ENCODE measurements at regions not wholly inside any gene's neighbourhood (a gene's known extent, or its start where the extent isn't known, plus 50 kb on each side); places are given as distances from the start of the nearest gene placed in this dataset.

GRCh38 chr11:42647993-42648392, 663.8 kb upstream of the API5 start (continued):
- no peak for TF ChIP-seq PAX8 (CRISPR knock-in tag; IDR thresholded peaks at IDR 0.05; ENCODE audit: borderline replicate concordance)
- TF ChIP-seq IKZF1 (IDR thresholded peaks at IDR 0.05), result no peak

GRCh38 chr11:42651621-42652020, 660.2 kb upstream of the API5 start:
- DNase-seq (ENCODE audit: low spot score), result no peak
- Histone ChIP-seq H3K4me1 (ENCODE audit: insufficient read depth, low read length) (no peaks in the 10 kb centered on the region), H3K4me3 (replicated peaks in 1 of 3; ENCODE audit: insufficient read depth in 1 of 3, low read depth in 2 of 3, low read length in 3 of 3) (no peak overlapping the region), H3K27me3 (ENCODE audit: control insufficient read depth in 1 of 2, insufficient read depth in 2 of 2, low read length in 2 of 2) (no peaks in the 10 kb centered on the region), H3K36me3 (replicated peaks in 1 of 2; ENCODE audit: control insufficient read depth in 1 of 2, insufficient read depth in 2 of 2, low read length in 2 of 2) (no peaks in the 10 kb centered on the region), H4K20me1 (ENCODE audit: insufficient read depth, low read length) (no peaks in the 10 kb centered on the region), H3K9ac (ENCODE audit: insufficient read depth, low read depth, low read length) (no peak overlapping the region), H3K79me2 (ENCODE audit: insufficient read depth, low read length) (no peaks in the 10 kb centered on the region), H2AFZ (ENCODE audit: low read length) (no peak overlapping the region), H3K9me3 (ENCODE audit: low read length) (0 out of 2 replicates have a peak, but pooled peaks cover 2% of the 10 kb centered on the region), H3K27ac (ENCODE audit: extremely low read length, insufficient read depth, low read length) (no peak overlapping the region), H3K4me2 (ENCODE audit: low read depth, low read length) (no peak overlapping the region)
- ChIA-PET POLR2A (no interaction called here), CTCF (ENCODE audit: low intra/inter-chr PET ratio, low total read pairs) (no interaction called here)
- no TSS peak for BruUV-seq (replicated peaks)
- FAIRE-seq, result no peak
- ATAC-seq, result no peak
- intact Hi-C loops (cut with micrococcal nuclease; ENCODE audit: unreplicated experiment) (no loop called here), in situ Hi-C loops (cut with HindIII; ENCODE audit: extremely low pct_ligation_motif_present, low pct_unique_long_range_greater_than_20kb) (no loop called here)
- TF ChIP-seq POLR2AphosphoS5 (IDR thresholded peaks at IDR 0.05; ENCODE audit: low read depth, low read length), result no peak

- no peak overlapping the region for H3K4me3 ChIP-seq (replicated peaks in 1 of 3; ENCODE audit: insufficient read depth in 1 of 3, low read depth in 2 of 3, low read length in 3 of 3)
- ChIA-PET POLR2A (no interaction called here), CTCF (ENCODE audit: low intra/inter-chr PET ratio, low total read pairs) (no interaction called here)
- ATAC-seq (no peak), DNase-seq (ENCODE audit: low spot score) (no peak), FAIRE-seq (no peak)
- no peaks in the 10 kb centered on the region for H4K20me1 ChIP-seq (ENCODE audit: insufficient read depth, low read length)
- H2AFZ ChIP-seq (ENCODE audit: low read length), result no peak overlapping the region
- in situ Hi-C loops (cut with HindIII; ENCODE audit: extremely low pct_ligation_motif_present, low pct_unique_long_range_greater_than_20kb), result no loop called here
- H3K27me3 ChIP-seq (ENCODE audit: control insufficient read depth in 1 of 2, insufficient read depth in 2 of 2, low read length in 2 of 2), result no peaks in the 10 kb centered on the region
- no peak for TF ChIP-seq PHB2 (IDR thresholded peaks at IDR 0.05; ENCODE audit: partially characterized antibody)
- TF ChIP-seq MYC (CRISPR knock-in tag; IDR thresholded peaks at IDR 0.05; ENCODE audit: borderline replicate concordance), result no peak
- TF ChIP-seq ZNF660 (CRISPR knock-in tag; IDR thresholded peaks at IDR 0.05; ENCODE audit: borderline replicate concordance, low read depth), result no peak
- TF ChIP-seq ZNF704 (CRISPR knock-in tag; IDR thresholded peaks at IDR 0.05; ENCODE audit: borderline replicate concordance), result no peak
- TF ChIP-seq NR2C2 (CRISPR knock-in tag; IDR thresholded peaks at IDR 0.05; ENCODE audit: borderline replicate concordance), result no peak
- TF ChIP-seq MBD4 (IDR thresholded peaks at IDR 0.05; ENCODE audit: borderline replicate concordance, low read length), result no peak
- TF ChIP-seq ZNF775 (CRISPR knock-in tag; IDR thresholded peaks at IDR 0.05; ENCODE audit: borderline replicate concordance), result no peak
- TF ChIP-seq DNMT3B (CRISPR knock-in tag; conservative IDR thresholded peaks at IDR 0.05), result no peak
- TF ChIP-seq IRX3 (CRISPR knock-in tag; IDR thresholded peaks at IDR 0.05; ENCODE audit: borderline replicate concordance, low read depth), result no peak
- TF ChIP-seq SP4 (CRISPR knock-in tag; IDR thresholded peaks at IDR 0.05), result no peak
- TF ChIP-seq ZNF234 (CRISPR knock-in tag; conservative IDR thresholded peaks at IDR 0.05), result no peak
- H3K4me1 ChIP-seq (ENCODE audit: insufficient read depth, low read length), result no peaks in the 10 kb centered on the region
- BruUV-seq (replicated peaks), result no TSS peak
- no peak overlapping the region for H3K9ac ChIP-seq (ENCODE audit: insufficient read depth, low read depth, low read length)
- no peak overlapping the region for H3K27ac ChIP-seq (ENCODE audit: extremely low read length, insufficient read depth, low read length)
- H3K9me3 ChIP-seq (ENCODE audit: low read length), result 0 out of 2 replicates have a peak, but pooled peaks cover 5% of the 10 kb centered on the region
- no peaks in the 10 kb centered on the region for H3K36me3 ChIP-seq (replicated peaks in 1 of 2; ENCODE audit: control insufficient read depth in 1 of 2, insufficient read depth in 2 of 2, low read length in 2 of 2)
- intact Hi-C loops (cut with micrococcal nuclease; ENCODE audit: unreplicated experiment), result no loop called here
- WGBS (ENCODE audit: low lambda C conversion rate), result 8% methylated on average over 3 of the region's 3 CpGs
- H3K4me2 ChIP-seq (ENCODE audit: low read depth, low read length), result no peak overlapping the region
- H3K79me2 ChIP-seq (ENCODE audit: insufficient read depth, low read length), result no peaks in the 10 kb centered on the region
Measured at GRCh38 chr11:42657169-42657568, 654.6 kb upstream of the API5 start.
